ENCODE measurements at regions not wholly inside any gene's neighbourhood (a gene's known extent, or its start where the extent isn't known, plus 50 kb on each side); places are given as distances from the start of the nearest gene placed in this dataset.
"Not testable (repeated sequence)": the region's sequence is repeated elsewhere in the genome, so short reads cannot be mapped to it uniquely, and the experiment has no call there.

DNA sequence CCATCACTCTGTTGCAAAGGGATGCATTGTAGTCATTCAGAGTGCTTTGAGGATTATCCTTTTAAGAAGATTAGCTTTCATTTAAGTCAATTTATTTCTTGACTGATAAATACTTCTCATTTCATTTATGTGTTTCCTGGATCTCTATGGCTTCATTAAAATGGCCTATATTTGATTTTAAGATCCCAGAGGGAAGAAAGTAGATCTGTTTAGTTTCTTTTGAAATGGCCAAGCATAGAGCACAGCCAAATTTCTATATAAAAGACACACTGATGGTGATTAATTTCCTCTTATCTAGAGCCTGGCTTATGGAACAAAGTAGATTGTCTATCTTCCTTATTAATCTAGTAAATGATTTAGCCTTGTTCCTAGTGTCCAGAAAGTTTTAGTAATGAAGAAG is 129.7 kb upstream of the CALCR start:
- DNase-seq (ENCODE audit: low read depth in 6 of 9, low spot score in 9 of 9), result no peak
- H3K4me1 ChIP-seq (ENCODE audit: control insufficient read depth in 2 of 2, insufficient read depth in 2 of 2, low read length in 2 of 2), result no peaks in the 10 kb centered on the region
- H3K9me3 ChIP-seq (ENCODE audit: control insufficient read depth in 2 of 2, insufficient read depth in 1 of 2, low read length in 1 of 2), result no peaks in the 10 kb centered on the region
- H3K27me3 ChIP-seq (ENCODE audit: control insufficient read depth in 2 of 2, insufficient read depth in 1 of 2, low read length in 1 of 2), result no peaks in the 10 kb centered on the region
- H3K4me3 ChIP-seq (ENCODE audit: low read length in 2 of 2), result no peak overlapping the region
- no peak overlapping the region for H3K27ac ChIP-seq (ENCODE audit: low read depth in 1 of 2, low read length in 1 of 2)
- no peaks in the 10 kb centered on the region for H3K36me3 ChIP-seq (ENCODE audit: control insufficient read depth in 2 of 2, insufficient read depth in 2 of 2, low read length in 1 of 2)

DNA sequence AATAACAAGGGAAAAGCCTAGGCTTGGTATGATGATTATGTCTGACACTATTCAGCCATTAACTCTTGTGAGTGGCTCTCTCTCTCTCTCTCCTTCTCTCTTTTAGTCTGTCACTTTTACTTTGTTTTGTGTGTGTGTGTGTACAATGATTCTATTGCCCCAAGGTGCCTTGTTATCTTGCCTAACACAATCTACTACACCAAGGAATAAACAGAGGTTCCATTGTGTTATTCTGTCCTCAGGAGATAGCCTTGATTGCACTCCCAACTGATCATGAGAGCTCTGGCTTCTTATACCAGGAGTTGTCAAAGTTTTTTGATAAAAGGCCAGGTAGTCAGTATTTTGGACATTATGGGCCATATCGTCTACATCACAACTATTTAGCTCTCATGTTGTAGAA is 123.4 kb upstream of the CALCR start:
- Histone ChIP-seq H3K4me3 (ENCODE audit: low read length in 2 of 2) (no peak overlapping the region), H3K27ac (ENCODE audit: low read depth in 1 of 2, low read length in 1 of 2) (no peak overlapping the region), H3K27me3 (ENCODE audit: control insufficient read depth in 2 of 2, insufficient read depth in 1 of 2, low read length in 1 of 2) (no peaks in the 10 kb centered on the region), H3K36me3 (ENCODE audit: control insufficient read depth in 2 of 2, insufficient read depth in 2 of 2, low read length in 1 of 2) (no peaks in the 10 kb centered on the region), H3K9me3 (ENCODE audit: control insufficient read depth in 2 of 2, insufficient read depth in 1 of 2, low read length in 1 of 2) (no peaks in the 10 kb centered on the region), H3K4me1 (ENCODE audit: control insufficient read depth in 2 of 2, insufficient read depth in 2 of 2, low read length in 2 of 2) (no peaks in the 10 kb centered on the region)
- DNase-seq (ENCODE audit: low read depth in 6 of 9, low spot score in 9 of 9), result no peak
- 93% methylated on average over 1 of the region's 1 CpG for WGBS

DNA sequence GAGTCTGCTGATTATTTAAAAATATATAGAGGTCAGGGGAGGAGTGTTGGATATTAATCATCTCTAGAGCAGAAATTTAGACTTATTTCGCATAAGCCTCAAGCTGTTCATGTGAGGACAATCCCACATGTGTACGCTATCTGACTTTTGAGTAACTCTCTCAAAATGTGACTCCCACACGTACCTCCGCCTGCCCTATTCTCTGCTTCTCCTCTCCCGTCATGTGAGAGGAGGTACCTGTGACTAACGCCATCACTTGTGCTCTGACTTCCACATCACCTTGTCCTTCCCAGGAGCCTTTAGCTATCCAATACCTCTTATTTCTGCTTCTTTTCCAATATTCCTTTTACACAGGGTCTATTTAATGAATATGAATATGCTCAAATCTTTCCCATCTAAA is 119.3 kb upstream of the CALCR start:
- Histone ChIP-seq H3K4me1 (ENCODE audit: control insufficient read depth in 2 of 2, insufficient read depth in 2 of 2, low read length in 2 of 2) (no peaks in the 10 kb centered on the region), H3K36me3 (ENCODE audit: control insufficient read depth in 2 of 2, insufficient read depth in 2 of 2, low read length in 1 of 2) (no peaks in the 10 kb centered on the region), H3K27me3 (ENCODE audit: control insufficient read depth in 2 of 2, insufficient read depth in 1 of 2, low read length in 1 of 2) (no peaks in the 10 kb centered on the region), H3K4me3 (ENCODE audit: low read length in 2 of 2) (no peak overlapping the region), H3K27ac (ENCODE audit: low read depth in 1 of 2, low read length in 1 of 2) (no peak overlapping the region), H3K9me3 (ENCODE audit: control insufficient read depth in 2 of 2, insufficient read depth in 1 of 2, low read length in 1 of 2) (no peaks in the 10 kb centered on the region)
- DNase-seq (ENCODE audit: low read depth in 6 of 9, low spot score in 9 of 9), result no peak
- 98% methylated on average over 6 of the region's 6 CpGs for WGBS

DNA sequence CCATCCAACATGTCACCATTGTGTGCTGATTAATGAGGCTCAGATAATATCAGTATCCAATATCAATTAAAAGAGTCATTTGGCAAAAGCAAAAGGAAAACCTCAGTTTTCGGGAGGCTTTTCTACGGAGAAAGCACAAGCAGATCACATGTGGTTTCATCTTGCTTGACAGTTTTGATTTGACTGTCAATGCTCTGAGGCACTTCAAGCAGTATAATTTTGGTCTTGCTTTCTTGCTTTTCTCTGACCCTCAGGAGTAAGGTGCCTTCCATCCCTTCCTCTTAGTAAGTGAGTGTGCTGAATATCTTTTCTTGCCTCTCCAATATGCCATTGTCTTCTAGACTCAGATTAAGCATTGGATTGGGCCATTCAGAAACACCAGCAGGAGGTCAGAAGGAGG is 115.5 kb upstream of the CALCR start:
- Histone ChIP-seq H3K36me3 (ENCODE audit: control insufficient read depth in 2 of 2, insufficient read depth in 2 of 2, low read length in 1 of 2) (no peaks in the 10 kb centered on the region), H3K27me3 (ENCODE audit: control insufficient read depth in 2 of 2, insufficient read depth in 1 of 2, low read length in 1 of 2) (no peaks in the 10 kb centered on the region), H3K4me1 (ENCODE audit: control insufficient read depth in 2 of 2, insufficient read depth in 2 of 2, low read length in 2 of 2) (no peaks in the 10 kb centered on the region), H3K27ac (ENCODE audit: low read depth in 1 of 2, low read length in 1 of 2) (no peak overlapping the region), H3K4me3 (ENCODE audit: low read length in 2 of 2) (no peak overlapping the region), H3K9me3 (ENCODE audit: control insufficient read depth in 2 of 2, insufficient read depth in 1 of 2, low read length in 1 of 2) (no peaks in the 10 kb centered on the region)
- no peak for DNase-seq (ENCODE audit: low read depth in 6 of 9, low spot score in 9 of 9)
- 89% methylated on average over 2 of the region's 2 CpGs for WGBS

DNA sequence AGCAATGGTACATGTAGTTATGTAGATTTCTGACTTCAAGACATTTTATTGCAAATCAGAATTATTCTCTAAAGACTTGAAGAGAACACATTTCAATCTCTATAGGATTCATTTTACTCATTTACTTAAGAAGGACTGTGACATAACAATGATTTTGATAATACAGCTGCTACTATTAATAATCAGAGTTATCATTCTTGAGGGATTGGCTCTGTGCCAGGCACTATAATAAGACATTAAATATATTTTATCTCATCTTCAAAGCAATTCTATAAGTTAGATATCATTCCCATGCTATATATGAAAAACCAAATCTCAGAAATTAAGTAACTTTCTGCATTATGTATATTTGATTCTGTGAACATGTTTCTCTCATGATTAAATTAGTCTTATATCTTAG is 103.7 kb upstream of the CALCR start:
- Histone ChIP-seq H3K4me3 (ENCODE audit: low read length in 2 of 2) (no peak overlapping the region), H3K27me3 (ENCODE audit: control insufficient read depth in 2 of 2, insufficient read depth in 1 of 2, low read length in 1 of 2) (no peaks in the 10 kb centered on the region), H3K4me1 (ENCODE audit: control insufficient read depth in 2 of 2, insufficient read depth in 2 of 2, low read length in 2 of 2) (no peaks in the 10 kb centered on the region), H3K27ac (ENCODE audit: low read depth in 1 of 2, low read length in 1 of 2) (no peak overlapping the region), H3K9me3 (ENCODE audit: control insufficient read depth in 2 of 2, insufficient read depth in 1 of 2, low read length in 1 of 2) (no peaks in the 10 kb centered on the region), H3K36me3 (ENCODE audit: control insufficient read depth in 2 of 2, insufficient read depth in 2 of 2, low read length in 1 of 2) (no peaks in the 10 kb centered on the region)
- no peak for DNase-seq (ENCODE audit: low read depth in 6 of 9, low spot score in 9 of 9)

DNA sequence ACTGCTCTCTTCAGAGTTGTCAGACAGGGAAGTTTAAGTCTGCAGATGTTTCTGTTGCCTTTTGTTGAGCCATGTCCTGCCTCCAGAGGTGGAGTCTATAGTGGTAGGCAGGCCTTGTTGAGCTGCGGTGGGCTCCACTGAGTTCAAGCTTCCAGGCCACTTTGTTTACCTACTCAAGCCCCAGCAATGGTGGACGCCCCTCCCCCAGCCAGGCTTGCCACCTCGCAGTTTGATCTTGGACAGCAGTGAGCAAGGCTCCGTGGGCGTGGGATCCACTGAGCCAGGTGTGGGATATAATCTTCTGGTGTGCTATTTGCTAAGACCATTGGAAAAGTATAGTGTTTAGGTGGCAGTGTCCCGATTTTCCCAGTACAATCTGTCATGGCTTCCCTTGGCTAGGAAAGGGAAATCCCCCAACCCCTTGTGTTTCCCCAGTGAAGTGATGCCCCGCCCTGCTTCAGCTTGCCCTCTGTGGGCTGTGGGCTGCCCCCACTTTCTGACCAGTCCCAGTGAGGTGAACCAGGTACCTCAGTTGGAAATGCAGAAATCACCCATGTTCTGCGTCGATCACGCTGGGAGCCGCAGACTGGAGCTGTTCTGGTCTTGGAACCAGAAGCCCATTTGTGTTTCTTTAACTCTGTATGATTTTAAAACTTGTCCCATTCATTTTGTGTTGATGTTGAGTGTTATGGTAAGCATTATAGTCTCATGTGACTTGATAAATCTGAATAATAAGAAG is 89.2 kb upstream of the CALCR start:
- Histone ChIP-seq H3K9me3 (ENCODE audit: control insufficient read depth in 2 of 2, insufficient read depth in 1 of 2, low read length in 1 of 2) (no peaks in the 10 kb centered on the region), H3K36me3 (ENCODE audit: control insufficient read depth in 2 of 2, insufficient read depth in 2 of 2, low read length in 1 of 2) (no peaks in the 10 kb centered on the region), H3K27ac (ENCODE audit: low read depth in 1 of 2, low read length in 1 of 2) (no peak overlapping the region), H3K4me1 (ENCODE audit: control insufficient read depth in 2 of 2, insufficient read depth in 2 of 2, low read length in 2 of 2) (no peaks in the 10 kb centered on the region), H3K27me3 (ENCODE audit: control insufficient read depth in 2 of 2, insufficient read depth in 1 of 2, low read length in 1 of 2) (no peaks in the 10 kb centered on the region), H3K4me3 (ENCODE audit: low read length in 2 of 2) (no peak overlapping the region)
- DNase-seq (ENCODE audit: low read depth in 6 of 9, low spot score in 9 of 9), result no peak
- WGBS, result 95% methylated on average over 11 of the region's 11 CpGs

DNA sequence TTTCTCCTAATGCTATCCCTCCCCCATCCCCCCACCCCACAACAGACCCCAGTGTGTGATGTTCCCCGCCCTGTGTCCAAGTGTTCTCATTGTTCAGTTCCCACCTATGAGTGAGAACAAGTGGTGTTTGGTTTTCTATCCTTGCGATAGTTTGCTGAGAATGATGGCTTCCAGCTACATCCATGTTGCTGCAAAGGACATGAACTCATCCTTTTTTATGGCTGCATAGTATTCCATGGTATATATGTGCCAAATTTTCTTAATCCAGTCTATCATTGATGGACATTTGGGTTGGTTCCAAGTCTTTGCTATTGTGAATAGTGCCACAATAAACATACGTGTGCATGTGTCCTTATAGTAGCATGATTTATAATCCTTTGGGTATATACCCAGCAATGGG is 83.6 kb upstream of the CALCR start:
- not testable (repeated sequence) for H3K27ac ChIP-seq (ENCODE audit: low read depth in 1 of 2, low read length in 1 of 2); H3K4me1 ChIP-seq (ENCODE audit: control insufficient read depth in 2 of 2, insufficient read depth in 2 of 2, low read length in 2 of 2); H3K4me3 ChIP-seq (ENCODE audit: low read length in 2 of 2); H3K9me3 ChIP-seq (ENCODE audit: control insufficient read depth in 2 of 2, insufficient read depth in 1 of 2, low read length in 1 of 2); H3K27me3 ChIP-seq (ENCODE audit: control insufficient read depth in 2 of 2, insufficient read depth in 1 of 2, low read length in 1 of 2); DNase-seq (ENCODE audit: low read depth in 6 of 9, low spot score in 9 of 9); H3K36me3 ChIP-seq (ENCODE audit: control insufficient read depth in 2 of 2, insufficient read depth in 2 of 2, low read length in 1 of 2)
- WGBS, result 94% methylated on average over 3 of the region's 3 CpGs

DNA sequence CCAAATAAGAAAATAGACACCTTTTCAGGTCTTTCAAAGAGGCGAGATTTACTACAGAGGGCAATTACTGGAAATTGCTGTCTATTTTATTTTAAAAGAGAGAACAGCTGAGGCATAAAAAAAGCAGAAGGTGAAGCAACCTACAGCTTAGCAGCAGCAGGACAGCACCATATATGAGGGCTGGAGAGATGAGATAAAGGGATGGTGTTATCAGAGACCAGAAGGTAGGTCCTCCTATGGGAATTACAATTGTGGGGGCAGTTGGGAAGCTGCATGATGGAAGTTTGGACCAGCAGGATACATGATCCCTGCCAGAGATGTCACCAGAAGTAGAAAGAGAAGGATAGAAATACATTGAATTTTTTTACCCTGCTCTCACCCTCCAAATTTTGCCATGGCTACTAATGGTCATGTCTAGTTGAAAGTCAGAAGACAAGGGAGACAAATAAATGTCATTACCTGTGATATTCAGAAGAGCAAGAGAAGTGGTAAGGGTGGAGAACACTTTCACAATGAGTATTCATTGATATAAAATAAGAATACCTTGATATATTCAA is 77.2 kb upstream of the CALCR start:
- Histone ChIP-seq H3K9me3 (ENCODE audit: control insufficient read depth in 2 of 2, insufficient read depth in 1 of 2, low read length in 1 of 2) (no peaks in the 10 kb centered on the region), H3K4me3 (ENCODE audit: low read length in 2 of 2) (no peak overlapping the region)
- 84% methylated on average over 1 of the region's 1 CpG for WGBS

DNA sequence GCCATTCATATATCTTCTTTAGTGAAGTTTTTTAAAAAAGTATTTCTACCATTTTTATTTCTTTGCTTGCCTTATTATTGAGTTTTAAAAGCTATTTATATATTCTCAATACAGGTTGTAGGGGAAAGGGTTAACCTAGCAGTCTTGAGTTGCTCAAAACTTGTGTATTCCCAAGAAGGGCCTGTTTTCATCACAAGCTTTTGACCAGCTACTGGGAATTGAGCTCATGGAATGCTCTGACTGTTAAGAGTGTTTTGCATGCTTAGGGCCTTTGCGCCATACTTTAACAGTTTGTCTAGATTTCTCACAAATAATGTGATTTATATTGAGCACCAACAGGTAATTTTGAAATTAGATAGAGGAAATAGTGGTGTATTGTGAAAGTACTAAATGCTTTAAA is 72.0 kb upstream of the CALCR start:
- WGBS, result 50% methylated on average over 1 of the region's 1 CpG
- H3K27me3 ChIP-seq (ENCODE audit: control insufficient read depth in 2 of 2, insufficient read depth in 1 of 2, low read length in 1 of 2), result no peaks in the 10 kb centered on the region
- H3K27ac ChIP-seq (ENCODE audit: low read depth in 1 of 2, low read length in 1 of 2), result no peak overlapping the region
- H3K4me3 ChIP-seq (ENCODE audit: low read length in 2 of 2), result no peak overlapping the region
- no peaks in the 10 kb centered on the region for H3K9me3 ChIP-seq (ENCODE audit: control insufficient read depth in 2 of 2, insufficient read depth in 1 of 2, low read length in 1 of 2)
- no peak for DNase-seq (ENCODE audit: low read depth in 6 of 9, low spot score in 9 of 9)
- no peaks in the 10 kb centered on the region for H3K4me1 ChIP-seq (ENCODE audit: control insufficient read depth in 2 of 2, insufficient read depth in 2 of 2, low read length in 2 of 2)
- H3K36me3 ChIP-seq (ENCODE audit: control insufficient read depth in 2 of 2, insufficient read depth in 2 of 2, low read length in 1 of 2), result no peaks in the 10 kb centered on the region

More for the DNA sequence above, 77.2 kb upstream of the CALCR start:
- no peak overlapping the region for H3K27ac ChIP-seq (ENCODE audit: low read depth in 1 of 2, low read length in 1 of 2)
- H3K27me3 ChIP-seq (ENCODE audit: control insufficient read depth in 2 of 2, insufficient read depth in 1 of 2, low read length in 1 of 2), result no peaks in the 10 kb centered on the region
- DNase-seq (ENCODE audit: low read depth in 6 of 9, low spot score in 9 of 9), result no peak
- H3K4me1 ChIP-seq (ENCODE audit: control insufficient read depth in 2 of 2, insufficient read depth in 2 of 2, low read length in 2 of 2), result no peaks in the 10 kb centered on the region
- no peaks in the 10 kb centered on the region for H3K36me3 ChIP-seq (ENCODE audit: control insufficient read depth in 2 of 2, insufficient read depth in 2 of 2, low read length in 1 of 2)
